Thyroid gland (tissue), 4 donors: ENCODE measurements at regions not wholly inside any gene's neighbourhood (a gene's known extent, or its start where the extent isn't known, plus 50 kb on each side); places are given as distances from the start of the nearest gene placed in this dataset.

Source experiments
- DNase-seq, 2 donors: peaks; one replicate each; pipeline ENCODE4 v3.0.0-alpha.2; 2019
- H3K27ac ChIP-seq, 3 donors: fragments of 200-600 bp; sonication (generic); 1 replicate in 2 of 3; 2 replicates in 1 of 3; pipeline ENCODE4 v1.5.1; 2016 to 2019; ENCODE audit warnings: mild to moderate bottlenecking in 1 of 3, moderate library complexity in 1 of 3
- H3K27me3 ChIP-seq: fragments of 200-600 bp; sonication (generic); one replicate; pipeline ENCODE4 v1.5.1; 2019
- H3K36me3 ChIP-seq, 2 donors: fragments of 200-600 bp; sonication (generic); one replicate each; pipeline ENCODE4 v1.5.1; 2016 to 2019
- H3K4me1 ChIP-seq, 2 donors: fragments of 200-600 bp; sonication (generic); one replicate each; pipeline ENCODE4 v1.5.1; 2017 to 2019
- H3K4me3 ChIP-seq, 3 donors: fragments of 200-600 bp; sonication (generic); replicated peaks in 1 of 3; 1 replicate in 2 of 3; 2 replicates in 1 of 3; pipeline ENCODE4 v1.5.1; 2016; ENCODE audit warnings: mild to moderate bottlenecking in 1 of 3
- H3K9me3 ChIP-seq: fragments of 200-600 bp; sonication (generic); one replicate; pipeline ENCODE4 v1.5.1; 2017
- CTCF ChIP-seq, 6 experiments: fragments of 200-600 bp in 3 of 6; fragments of 450-650 bp in 3 of 6; sonication (generic) in 3 of 6; IDR thresholded peaks; one replicate each; pipeline ENCODE4 v1.5.1; 2016 to 2019; ENCODE audit warnings: antibody characterized with exemption in 6 of 6, mild to moderate bottlenecking in 2 of 6, inconsistent platforms in 1 of 6, moderate library complexity in 1 of 6
- POLR2A ChIP-seq, 2 donors: fragments of 450-650 bp; IDR thresholded peaks; one replicate each; pipeline ENCODE4 v1.6.1; 2017; ENCODE audit warnings: antibody characterized with exemption in 2 of 2, mild to moderate bottlenecking in 2 of 2, moderate library complexity in 1 of 2
- WGBS, 2 donors: methylation state at CpG; one replicate each; pipeline ENCODE4 v1.1.5; 2017; 5-methylcytosine and 5-hydroxymethylcytosine counted together
- intact Hi-C: fragments of 100-400 bp; cut with DNase I; formaldehyde crosslinking; loops from one replicate; pipeline ENCODE4 v1.15.1; 2023

DNA sequence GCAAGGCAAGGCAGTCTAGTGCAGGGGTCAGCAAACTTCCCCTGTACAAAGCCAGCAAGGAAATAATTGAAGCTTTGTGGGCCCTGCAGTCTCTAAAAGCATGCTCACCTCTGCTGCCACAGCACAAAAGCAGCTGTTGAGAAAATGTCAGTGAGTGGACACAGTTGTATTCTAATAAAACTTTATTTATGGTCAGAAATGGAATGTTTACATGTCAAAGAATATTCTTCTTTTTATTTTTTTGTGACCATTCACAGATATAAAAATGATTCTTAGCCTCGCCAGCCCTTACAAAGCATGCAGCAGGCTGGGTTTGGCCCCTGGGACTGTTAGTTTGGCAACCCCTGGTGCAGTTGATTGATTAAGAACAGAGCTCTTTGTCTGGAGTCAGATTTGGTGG, 192.4 kb downstream of the BUB3 start:
- 80 to 88% methylated on average over 1 of the region's 1 CpG for WGBS, 2 donors
- H3K4me1 ChIP-seq: no peaks in the 10 kb centered on the region
- intact Hi-C loops: no loop called here

GRCh38 chr10:123348691-123349572, 194.7 kb downstream of the BUB3 start:
- intact Hi-C loops: no loop called here
- Histone ChIP-seq H3K4me3 (no peak overlapping the region), H3K36me3 (no peaks in the 10 kb centered on the region), H3K9me3 (no peaks in the 10 kb centered on the region), H3K27me3 (no peaks in the 10 kb centered on the region), H3K27ac (no peak overlapping the region), H3K4me1 (no peaks in the 10 kb centered on the region)
- 89% methylated on average over 19 of the region's 19 CpGs for WGBS, 2 donors
- TF ChIP-seq CTCF (IDR thresholded peaks at IDR 0.05): no peak
- TF ChIP-seq POLR2A (IDR thresholded peaks at IDR 0.05): no peak
- no peak for DNase-seq

More for the DNA sequence above, 192.4 kb downstream of the BUB3 start:
- no peak overlapping the region for H3K27ac ChIP-seq
- H3K9me3 ChIP-seq: no peaks in the 10 kb centered on the region
- no peak overlapping the region for H3K4me3 ChIP-seq
- H3K36me3 ChIP-seq: no peaks in the 10 kb centered on the region
- DNase-seq: no peak
- TF ChIP-seq CTCF (IDR thresholded peaks at IDR 0.05) (no peak), POLR2A (IDR thresholded peaks at IDR 0.05) (no peak)
- no peaks in the 10 kb centered on the region for H3K27me3 ChIP-seq

- 82 to 88% methylated on average over 17 of the region's 17 CpGs for WGBS, 2 donors
Observed at GRCh38 chr10:123351715-123352114, 197.5 kb downstream of the BUB3 start.

GRCh38 chr10:123354521-123354920, 200.3 kb downstream of the BUB3 start:
- H3K27me3 ChIP-seq: no peaks in the 10 kb centered on the region
- no peaks in the 10 kb centered on the region for H3K36me3 ChIP-seq
- TF ChIP-seq POLR2A (IDR thresholded peaks at IDR 0.05) (no peak), CTCF (IDR thresholded peaks at IDR 0.05) (no peak)
- 76% methylated on average over 7 of the region's 7 CpGs for WGBS, 2 donors
- H3K9me3 ChIP-seq: no peaks in the 10 kb centered on the region
- DNase-seq: no peak
- no peak overlapping the region for H3K4me3 ChIP-seq
- intact Hi-C loops: no loop called here
- no peaks in the 10 kb centered on the region for H3K4me1 ChIP-seq
- H3K27ac ChIP-seq: no peak overlapping the region

More at GRCh38 chr10:123351715-123352114, 197.5 kb downstream of the BUB3 start:
- intact Hi-C loops: no loop called here
- no peaks in the 10 kb centered on the region for H3K36me3 ChIP-seq
- H3K4me1 ChIP-seq: no peaks in the 10 kb centered on the region
- no peaks in the 10 kb centered on the region for H3K27me3 ChIP-seq
- TF ChIP-seq POLR2A (IDR thresholded peaks at IDR 0.05): no peak
- TF ChIP-seq CTCF (IDR thresholded peaks at IDR 0.05): no peak
- DNase-seq: no peak
- H3K9me3 ChIP-seq: no peaks in the 10 kb centered on the region
- H3K27ac ChIP-seq: no peak overlapping the region
- no peak overlapping the region for H3K4me3 ChIP-seq

DNA sequence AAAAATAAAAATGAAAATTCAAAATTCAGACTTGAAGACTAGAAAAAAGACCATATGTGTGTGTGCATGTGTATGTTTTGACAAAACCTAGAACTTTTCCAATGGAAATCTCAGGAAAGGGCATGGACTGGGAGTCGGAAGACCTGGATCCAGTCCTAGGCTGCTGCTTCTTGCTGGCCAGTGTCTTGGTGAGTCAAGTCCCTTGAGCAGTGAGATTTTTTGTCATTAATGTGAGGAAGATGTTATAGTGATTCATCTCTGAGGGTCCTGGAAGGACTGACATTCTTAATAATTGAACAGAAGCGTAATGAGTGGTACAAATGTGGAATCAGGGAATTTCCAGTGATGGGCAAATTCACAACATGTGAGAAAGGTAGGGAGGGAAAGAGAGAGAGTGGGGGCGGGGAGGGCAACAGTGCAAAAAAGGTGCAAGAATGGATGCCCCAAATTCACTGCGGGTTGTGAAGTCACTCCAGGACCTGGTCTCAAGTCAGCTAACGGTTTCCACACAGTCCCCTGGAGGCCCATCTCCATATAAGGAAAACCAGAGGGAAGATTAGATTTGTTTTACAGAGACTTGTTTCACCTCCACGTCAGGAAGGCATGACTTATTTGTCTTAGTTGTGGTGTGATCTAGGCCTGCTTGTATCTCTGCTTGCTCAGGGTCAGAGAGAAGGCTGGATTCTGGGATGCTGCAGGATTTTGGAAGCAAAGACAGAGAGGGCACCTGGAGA, 201.7 kb downstream of the BUB3 start:
- TF ChIP-seq CTCF (IDR thresholded peaks at IDR 0.05): no peak
- no peak for TF ChIP-seq POLR2A (IDR thresholded peaks at IDR 0.05)
- intact Hi-C loops: no loop called here
- Histone ChIP-seq H3K27ac (no peak overlapping the region), H3K4me3 (no peak overlapping the region), H3K27me3 (no peaks in the 10 kb centered on the region), H3K9me3 (no peaks in the 10 kb centered on the region), H3K36me3 (no peaks in the 10 kb centered on the region), H3K4me1 (no peaks in the 10 kb centered on the region)
- WGBS, 2 donors: 73 to 77% methylated on average over 6 of the region's 6 CpGs
- no peak for DNase-seq
